MM.1S (cell line): ENCODE measurements at regions not wholly inside any gene's neighbourhood (a gene's known extent, or its start where the extent isn't known, plus 50 kb on each side); places are given as distances from the start of the nearest gene placed in this dataset.

ENCODE experiments used
- DNase-seq: peaks from one replicate; pipeline ENCODE4 v3.0.0-alpha.2; 2015
- H2AFZ ChIP-seq: fragments of 300-600 bp; sonication (generic); 2 replicates; pipeline ENCODE4 v1.6.0; 2016; ENCODE audit warnings: antibody characterized with exemption, low read length
- H3F3A ChIP-seq: fragments of 300-600 bp; sonication (generic); 2 replicates; pipeline ENCODE4 v1.6.1; 2016; ENCODE audit warnings: mild to moderate bottlenecking, antibody characterized with exemption, low read length, moderate library complexity, mixed read lengths; ENCODE audit not compliant: insufficient read depth
- H3K27ac ChIP-seq: fragments of 300-600 bp; sonication (generic); 2 replicates; pipeline ENCODE4 v1.5.1; 2016; ENCODE audit warnings: mild to moderate bottlenecking, low read length
- H3K27me3 ChIP-seq: fragments of 300-600 bp; sonication (generic); replicated peaks from 2 replicates; pipeline ENCODE4 v1.6.0; 2016; ENCODE audit warnings: low read length; ENCODE audit not compliant: insufficient read depth
- H3K36me3 ChIP-seq: fragments of 300-600 bp; sonication (generic); replicated peaks from 2 replicates; pipeline ENCODE4 v1.6.1; 2016; ENCODE audit warnings: mild to moderate bottlenecking, low read length, mixed read lengths; ENCODE audit not compliant: insufficient read depth
- H3K4me1 ChIP-seq: fragments of 300-600 bp; sonication (generic); 2 replicates; pipeline ENCODE4 v1.6.1; 2016; ENCODE audit warnings: low read length, mixed read lengths
- H3K4me2 ChIP-seq: fragments of 300-600 bp; sonication (generic); 2 replicates; pipeline ENCODE4 v1.6.0; 2016; ENCODE audit warnings: low read depth, low read length
- H3K4me3 ChIP-seq: fragments of 300-600 bp; sonication (generic); 2 replicates; pipeline ENCODE4 v1.5.1; 2016; ENCODE audit warnings: low read length, mixed read lengths
- H3K79me2 ChIP-seq: fragments of 300-600 bp; sonication (generic); 2 replicates; pipeline ENCODE4 v1.6.1; 2016; ENCODE audit warnings: mixed run types, low read length, mixed read lengths
- H3K9ac ChIP-seq: fragments of 300-600 bp; sonication (generic); 2 replicates; pipeline ENCODE4 v1.6.1; 2016; ENCODE audit warnings: low read length, mixed read lengths
- H3K9me2 ChIP-seq: fragments of 300-600 bp; sonication (generic); replicated peaks from 2 replicates; pipeline ENCODE4 v1.6.1; 2016; ENCODE audit warnings: mild to moderate bottlenecking, low read length, mixed read lengths; ENCODE audit not compliant: insufficient read depth
- H3K9me3 ChIP-seq: fragments of 300-600 bp; sonication (generic); replicated peaks from 2 replicates; pipeline ENCODE4 v1.6.1; 2016; ENCODE audit warnings: mild to moderate bottlenecking, low read length, mixed read lengths; ENCODE audit not compliant: insufficient read depth
- H4K20me1 ChIP-seq: fragments of 300-600 bp; sonication (generic); 2 replicates; pipeline ENCODE4 v1.6.1; 2016; ENCODE audit warnings: mild to moderate bottlenecking, low read length, moderate library complexity, mixed read lengths; ENCODE audit not compliant: insufficient read depth
- CTCF ChIP-seq: fragments of 300-600 bp; sonication (generic); IDR thresholded peaks from 2 replicates; pipeline ENCODE4 v1.5.1; 2016; ENCODE audit warnings: antibody characterized with exemption, low read length, mixed read lengths
- EZH2 ChIP-seq: fragments of 300-600 bp; sonication (generic); optimal IDR thresholded peaks from 2 replicates; pipeline ENCODE3; 2017; ENCODE audit warnings: low read depth, mild to moderate bottlenecking, antibody characterized with exemption, low read length, mixed read lengths
- EZH2phosphoT487 ChIP-seq: fragments of 300-600 bp; sonication (generic); IDR thresholded peaks from 2 replicates; pipeline ENCODE4 v1.6.1; 2018; ENCODE audit warnings: antibody characterized with exemption, low read length

- TF ChIP-seq EZH2 (no peak), CTCF (no peak), EZH2phosphoT487 (no peak)
- Histone ChIP-seq H3K9ac (no peak overlapping the region), H3K4me3 (no peak overlapping the region), H2AFZ (no peak overlapping the region), H3F3A (no peaks in the 10 kb centered on the region), H3K4me1 (no peaks in the 10 kb centered on the region), H3K79me2 (no peaks in the 10 kb centered on the region), H3K9me3 (no peaks in the 10 kb centered on the region), H3K4me2 (no peak overlapping the region), H3K9me2 (no peaks in the 10 kb centered on the region), H3K36me3 (no peaks in the 10 kb centered on the region), H3K27ac (no peak overlapping the region), H4K20me1 (no peaks in the 10 kb centered on the region), H3K27me3 (no peaks in the 10 kb centered on the region)
- no peak for DNase-seq
Measured at GRCh38 chr10:123289432-123289831, 135.2 kb downstream of the BUB3 start.

- no peaks in the 10 kb centered on the region for H3K27me3 ChIP-seq
- H3K79me2 ChIP-seq = no peaks in the 10 kb centered on the region
- no peak for TF ChIP-seq EZH2phosphoT487
- H3F3A ChIP-seq = no peaks in the 10 kb centered on the region
- no peaks in the 10 kb centered on the region for H3K9me2 ChIP-seq
- H3K27ac ChIP-seq = no peak overlapping the region
- H3K9me3 ChIP-seq = no peaks in the 10 kb centered on the region
- no peak overlapping the region for H3K4me3 ChIP-seq
- no peak overlapping the region for H2AFZ ChIP-seq
- H3K4me2 ChIP-seq = no peak overlapping the region
- H3K36me3 ChIP-seq = no peaks in the 10 kb centered on the region
- no peak overlapping the region for H3K9ac ChIP-seq
- H3K4me1 ChIP-seq = no peaks in the 10 kb centered on the region
- DNase-seq = no peak
- no peaks in the 10 kb centered on the region for H4K20me1 ChIP-seq
Measured at GRCh38 chr10:123294109-123294508, 139.9 kb downstream of the BUB3 start.

GRCh38 chr10:123294886-123295285 lies 140.7 kb downstream of the BUB3 start:
- Histone ChIP-seq H3K4me1 (no peaks in the 10 kb centered on the region), H3K9ac (no peak overlapping the region), H3K9me2 (no peaks in the 10 kb centered on the region), H3K27ac (no peak overlapping the region), H2AFZ (no peak overlapping the region), H4K20me1 (no peaks in the 10 kb centered on the region), H3K4me2 (no peak overlapping the region), H3K36me3 (no peaks in the 10 kb centered on the region), H3K27me3 (no peaks in the 10 kb centered on the region), H3F3A (no peaks in the 10 kb centered on the region), H3K9me3 (no peaks in the 10 kb centered on the region), H3K79me2 (no peaks in the 10 kb centered on the region), H3K4me3 (no peak overlapping the region)
- TF ChIP-seq CTCF = no peak
- no peak for TF ChIP-seq EZH2
- TF ChIP-seq EZH2phosphoT487 = no peak
- no peak for DNase-seq

GRCh38 chr10:123295644-123296043 lies 141.4 kb downstream of the BUB3 start:
- Histone ChIP-seq H3K4me3 (no peak overlapping the region), H3K4me2 (no peak overlapping the region), H4K20me1 (no peaks in the 10 kb centered on the region), H3K9me2 (no peaks in the 10 kb centered on the region), H3K9me3 (no peaks in the 10 kb centered on the region), H3K4me1 (no peaks in the 10 kb centered on the region), H3F3A (no peaks in the 10 kb centered on the region), H3K27ac (no peak overlapping the region), H3K79me2 (no peaks in the 10 kb centered on the region), H2AFZ (no peak overlapping the region), H3K9ac (no peak overlapping the region), H3K27me3 (no peaks in the 10 kb centered on the region), H3K36me3 (no peaks in the 10 kb centered on the region)
- DNase-seq = no peak
- no peak for TF ChIP-seq EZH2
- TF ChIP-seq CTCF = no peak
- no peak for TF ChIP-seq EZH2phosphoT487
